GM21390 (cell line): ENCODE measurements at regions not wholly inside any gene's neighbourhood (a gene's known extent, or its start where the extent isn't known, plus 50 kb on each side); places are given as distances from the start of the nearest gene placed in this dataset.
"Not testable (repeated sequence)": the region's sequence is repeated elsewhere in the genome, so short reads cannot be mapped to it uniquely, and the experiment has no call there.

Source experiments
- ATAC-seq: cut with Tn5 transposase; IDR thresholded peaks from one replicate; pipeline ENCODE4 v1.9.1; 2021; ENCODE audit not compliant: unreplicated experiment

DNA sequence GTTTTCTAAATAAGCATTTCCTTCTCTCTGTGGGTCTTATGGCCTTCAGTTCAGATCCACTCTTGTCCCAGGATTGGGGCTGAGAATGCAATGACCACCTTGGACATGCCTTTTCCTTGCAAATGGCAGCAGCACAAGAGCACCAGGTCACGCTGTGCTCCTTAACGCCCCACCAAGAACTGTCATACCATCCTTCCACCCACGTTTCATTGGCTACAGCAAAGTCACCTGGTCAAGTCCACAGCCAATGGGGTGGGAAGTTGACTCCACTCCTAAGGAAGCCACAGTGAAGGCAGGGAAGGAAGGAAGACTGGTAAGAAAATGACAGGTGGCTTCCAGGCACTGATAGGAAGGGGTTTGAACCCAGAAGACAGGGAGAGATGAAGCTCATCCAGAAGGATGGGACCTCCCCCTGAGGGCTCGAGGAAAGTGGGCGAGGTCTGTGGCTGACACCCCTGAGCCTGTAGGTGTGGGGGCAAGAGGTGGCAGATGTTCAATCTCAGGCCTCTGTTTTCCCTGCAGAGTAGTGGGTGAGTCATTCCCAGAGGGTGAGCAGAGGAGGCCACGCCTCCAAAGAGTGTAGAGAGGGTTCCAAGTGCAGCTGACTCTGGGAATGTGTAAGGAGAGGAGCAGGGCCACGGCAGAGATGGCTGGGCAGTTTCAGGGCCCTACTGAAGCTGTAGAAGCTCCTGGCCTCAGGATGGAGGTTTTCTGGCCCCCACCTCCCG is 113.5 kb upstream of the VRK1 start:
- ATAC-seq, result no peak

DNA sequence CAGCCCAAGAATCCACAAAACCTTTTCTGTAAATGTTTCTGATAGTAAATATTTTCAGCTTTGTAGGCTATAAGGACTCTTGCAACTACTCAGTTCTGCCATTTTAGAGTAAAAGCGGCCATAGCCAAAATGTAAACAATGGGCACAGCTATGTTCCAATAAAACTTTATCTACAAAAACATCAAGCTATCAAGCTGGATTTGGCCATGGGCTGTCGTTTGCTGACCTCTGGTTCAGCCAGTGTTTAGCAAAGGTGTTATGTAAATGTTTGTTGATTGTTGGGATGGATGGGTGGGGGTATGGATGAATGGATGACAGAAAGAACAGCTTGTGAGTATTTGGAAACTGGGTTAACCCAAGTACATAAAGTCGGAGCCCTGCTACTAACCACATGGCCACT is 111.1 kb upstream of the VRK1 start:
- ATAC-seq, result no peak

DNA sequence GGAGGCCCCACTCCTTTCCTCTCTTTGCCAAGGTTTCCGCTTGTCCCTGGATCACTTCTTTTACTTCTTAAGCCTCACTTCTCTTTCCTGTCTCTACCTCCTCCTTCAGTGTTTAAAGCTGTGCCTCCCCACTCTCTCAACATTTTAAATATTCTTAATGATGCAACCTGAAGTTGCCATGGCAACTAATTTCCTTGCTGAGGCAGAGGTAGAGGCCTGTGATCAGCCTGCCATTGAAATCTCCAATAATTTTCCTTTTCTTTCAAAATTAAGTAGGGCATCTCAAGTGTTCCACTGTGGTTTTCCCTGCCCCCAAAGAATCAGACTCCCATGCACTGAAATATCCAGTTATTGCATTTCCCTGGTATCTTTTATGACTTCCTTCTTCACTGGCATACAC is 108.6 kb upstream of the VRK1 start:
- ATAC-seq, result no peak

DNA sequence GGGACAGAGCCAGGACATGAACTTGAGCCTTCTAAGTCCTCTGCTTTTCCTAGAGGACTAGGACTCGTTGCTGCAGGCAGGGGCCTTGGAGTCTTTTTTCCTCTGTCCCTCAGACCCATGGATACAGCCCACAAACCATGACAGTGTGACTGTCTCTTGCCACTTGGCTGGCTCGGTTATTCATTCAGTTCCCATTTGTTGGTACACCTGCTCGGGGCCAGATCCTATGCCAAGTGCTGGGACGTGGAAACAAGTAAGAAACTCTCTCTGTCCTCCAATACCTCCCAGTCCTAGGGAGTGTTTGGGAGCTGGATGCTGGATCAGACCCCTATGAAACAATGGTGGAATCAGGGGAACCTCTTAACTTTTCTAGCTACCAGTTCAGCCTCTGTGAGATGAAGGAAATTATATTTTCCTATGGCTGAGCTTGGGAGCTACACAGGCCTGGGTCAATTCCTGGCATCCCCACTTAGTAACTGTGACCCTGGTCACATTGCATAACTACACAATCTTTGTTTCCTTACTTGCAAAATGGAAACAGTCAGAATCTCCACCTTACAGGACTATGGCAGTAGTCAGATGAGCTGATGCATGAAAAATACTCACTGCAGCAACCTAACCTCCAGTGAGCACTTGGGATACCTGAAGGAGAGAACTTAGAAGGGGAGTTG is 106.3 kb upstream of the VRK1 start:
- ATAC-seq, result no peak

DNA sequence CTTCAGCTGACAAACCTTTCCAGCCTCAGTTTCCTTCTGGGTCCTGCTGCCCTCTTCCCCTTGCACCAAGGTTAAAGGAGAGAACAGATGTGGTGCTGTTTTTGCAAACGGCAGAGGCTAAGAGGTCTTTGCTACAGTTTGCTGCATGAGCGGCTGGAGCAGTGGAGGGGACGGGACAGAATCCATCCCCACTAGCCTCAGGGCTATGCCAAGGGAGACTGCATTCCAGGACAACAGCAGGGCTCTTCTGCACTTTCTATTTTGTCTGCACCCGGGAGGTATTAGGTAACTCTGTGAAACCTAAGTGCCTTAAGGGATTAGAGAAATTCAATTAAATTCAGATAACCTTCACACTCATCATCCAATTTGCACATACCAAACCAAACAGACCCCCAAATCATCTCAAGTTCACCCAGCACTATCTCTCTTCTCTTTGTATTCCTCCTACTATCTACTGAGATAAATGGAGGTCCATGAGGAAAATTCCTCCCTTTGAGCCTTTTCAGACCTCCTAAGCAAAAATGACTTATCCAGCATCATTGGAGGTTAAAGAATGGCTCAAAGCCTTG is 103.8 kb upstream of the VRK1 start:
- ATAC-seq, result no peak

DNA sequence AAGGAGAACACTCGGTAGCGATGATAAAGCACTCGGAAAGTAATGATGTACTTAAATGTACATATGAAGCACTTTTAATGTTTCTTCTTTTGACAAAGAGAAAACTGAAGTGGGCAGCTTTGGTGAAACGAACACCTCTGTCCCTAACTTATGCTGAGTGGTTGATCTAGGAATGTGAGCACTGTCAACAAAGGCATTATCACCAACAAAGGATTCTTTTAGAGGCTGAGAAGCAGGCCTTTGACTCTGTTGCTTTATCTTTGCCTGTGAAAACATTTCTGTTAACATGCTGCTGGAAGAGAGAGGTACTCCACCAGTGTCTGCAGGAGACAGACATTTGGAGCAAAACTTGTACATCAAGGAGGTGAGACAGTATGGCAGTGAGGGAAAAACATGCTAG is 103.2 kb upstream of the VRK1 start:
- ATAC-seq, result no peak

DNA sequence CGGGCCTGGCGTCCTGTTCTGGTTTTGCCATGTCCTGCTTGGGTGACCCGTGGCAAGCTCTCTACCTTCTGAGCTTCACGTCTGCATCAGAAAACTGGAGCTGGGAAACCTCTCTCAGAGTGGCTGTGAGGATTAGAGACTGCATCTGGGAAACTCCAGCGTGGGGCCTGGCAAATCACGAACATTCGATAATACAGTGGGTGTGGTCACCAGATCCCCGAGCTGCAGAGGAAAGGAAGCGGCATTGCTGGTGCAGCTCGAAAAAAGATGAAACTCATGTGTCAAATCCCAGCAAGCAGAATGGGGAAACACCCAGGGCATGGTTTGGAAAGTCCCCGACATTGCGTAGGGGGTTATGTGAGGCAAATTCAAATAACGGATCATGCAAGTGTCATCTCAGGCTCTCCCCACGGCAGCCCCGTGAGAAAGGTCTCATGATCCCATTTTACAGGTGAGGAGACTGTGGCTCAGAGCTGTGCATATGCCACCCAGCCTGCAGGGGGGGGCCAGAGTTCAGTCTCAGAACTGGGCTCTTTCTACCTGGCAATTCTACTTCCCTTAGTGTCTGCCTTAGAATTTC is 98.1 kb upstream of the VRK1 start:
- ATAC-seq, result peak; percentile 60

DNA sequence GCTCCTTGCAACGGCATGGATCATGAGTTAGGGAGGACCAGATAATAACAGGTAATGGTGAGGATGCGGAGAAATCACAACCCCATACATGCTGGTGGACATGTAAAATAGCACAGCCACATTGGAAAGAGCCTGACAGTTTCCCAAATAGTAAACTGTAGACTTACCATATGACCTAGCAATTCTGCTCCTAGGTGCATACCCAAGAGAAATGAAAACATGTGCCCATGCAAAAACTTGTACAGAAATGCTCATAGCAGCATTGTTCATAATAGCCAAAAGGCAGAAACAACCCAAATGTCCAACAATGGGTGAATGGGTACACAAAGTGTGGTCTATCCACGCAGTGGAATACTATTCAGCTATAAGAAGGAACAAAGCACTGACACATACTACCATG is 97.5 kb upstream of the VRK1 start:
- ATAC-seq, result no peak

DNA sequence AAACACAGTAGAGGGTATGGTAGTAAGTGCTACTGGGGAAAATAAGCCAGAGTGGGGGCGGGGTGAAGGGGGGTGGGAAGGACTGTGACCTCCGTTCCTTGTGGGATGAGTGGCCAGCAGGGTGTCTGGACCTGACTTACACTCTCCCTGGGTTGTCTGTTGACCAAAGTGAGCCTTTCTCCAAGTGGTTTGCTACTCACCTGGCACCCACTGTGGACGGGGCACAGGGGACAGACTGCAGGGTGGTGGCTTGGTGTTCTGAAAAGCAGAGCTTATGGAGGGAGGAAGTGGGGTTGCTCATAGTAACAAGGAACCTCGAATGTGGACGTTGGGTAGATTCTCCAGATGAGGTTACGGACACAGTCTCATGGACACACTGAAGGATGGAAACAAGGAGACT is 94.4 kb upstream of the VRK1 start:
- ATAC-seq, result no peak

DNA sequence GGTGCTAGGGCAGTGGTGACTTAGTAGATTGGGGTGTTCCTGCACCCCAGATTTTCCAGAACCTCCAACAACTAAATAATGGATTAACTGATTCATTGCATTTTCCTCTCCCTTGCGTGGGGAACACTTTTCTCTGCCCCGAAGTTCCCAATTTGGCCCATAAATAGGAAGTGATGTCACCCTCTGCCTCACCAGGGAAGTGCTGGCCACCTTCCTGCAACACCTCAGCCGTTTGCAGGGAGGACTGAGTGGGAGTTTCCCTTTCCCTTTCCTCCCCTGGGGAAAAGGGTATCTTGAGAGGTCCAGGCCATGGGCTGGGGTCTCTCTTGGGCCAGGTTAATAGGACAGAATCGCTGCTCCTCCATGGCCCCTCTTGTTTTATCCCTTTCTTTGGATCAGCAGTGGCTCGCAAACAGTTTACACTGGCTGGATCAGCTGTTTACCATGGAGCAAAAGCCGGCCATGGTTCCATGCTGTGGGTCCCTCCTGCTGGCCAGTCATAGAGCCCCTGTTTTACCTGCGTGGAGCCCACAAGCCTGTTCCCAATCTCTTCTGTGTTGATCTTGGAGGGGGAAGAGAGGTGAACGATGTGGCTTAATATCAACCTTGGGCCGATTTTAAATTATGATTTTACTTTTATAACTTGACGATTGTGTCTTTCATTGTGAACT is 91.6 kb upstream of the VRK1 start:
- ATAC-seq, result no peak

DNA sequence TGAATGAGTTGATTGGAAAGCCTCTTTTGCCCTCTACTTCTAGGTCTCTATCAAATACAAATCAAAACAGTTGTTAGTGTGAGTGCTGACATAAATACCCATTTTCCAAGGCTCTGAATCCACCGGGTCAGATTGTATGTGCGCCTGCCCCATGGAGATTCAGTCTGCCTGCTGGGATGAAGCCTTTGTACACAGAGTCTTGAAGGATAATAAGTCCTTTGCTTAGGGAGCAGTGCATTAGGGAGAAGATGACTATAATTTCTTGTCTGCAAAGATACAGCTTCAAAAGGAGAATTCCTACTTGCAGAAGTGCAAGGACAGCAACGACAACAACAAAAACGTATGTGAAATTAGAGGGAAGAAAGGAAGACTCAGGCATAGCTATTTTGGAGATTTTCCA is 90.3 kb upstream of the VRK1 start:
- ATAC-seq, result no peak

DNA sequence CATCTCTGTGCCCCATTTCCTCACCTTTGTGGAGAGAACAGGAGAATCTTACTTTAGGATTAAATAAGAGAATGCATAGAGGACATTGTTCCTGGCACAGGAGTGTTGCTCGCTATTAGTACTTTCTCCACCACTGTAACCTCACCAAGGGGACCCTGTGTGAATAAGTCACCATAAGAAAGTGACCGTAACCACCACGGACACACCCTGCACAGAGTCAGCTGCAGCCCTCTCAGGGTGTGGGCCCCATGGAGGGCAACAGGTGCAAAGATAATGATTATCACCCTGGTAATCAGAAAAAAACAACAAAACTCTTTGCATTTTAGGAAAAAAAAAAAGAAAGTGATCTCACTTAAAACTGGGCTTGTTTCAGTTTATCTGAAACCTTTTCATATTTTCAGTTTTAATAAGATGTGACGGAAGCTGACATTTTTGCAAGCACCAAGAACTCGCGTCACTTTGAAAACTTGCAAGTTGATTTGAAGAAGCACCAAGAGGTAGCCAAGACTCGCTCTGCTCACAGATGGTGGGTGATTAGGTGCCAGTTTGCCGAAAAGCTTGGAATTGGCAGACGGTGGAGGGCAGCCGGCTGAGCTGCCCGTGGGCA is 87.0 kb upstream of the VRK1 start:
- no peak for ATAC-seq

DNA sequence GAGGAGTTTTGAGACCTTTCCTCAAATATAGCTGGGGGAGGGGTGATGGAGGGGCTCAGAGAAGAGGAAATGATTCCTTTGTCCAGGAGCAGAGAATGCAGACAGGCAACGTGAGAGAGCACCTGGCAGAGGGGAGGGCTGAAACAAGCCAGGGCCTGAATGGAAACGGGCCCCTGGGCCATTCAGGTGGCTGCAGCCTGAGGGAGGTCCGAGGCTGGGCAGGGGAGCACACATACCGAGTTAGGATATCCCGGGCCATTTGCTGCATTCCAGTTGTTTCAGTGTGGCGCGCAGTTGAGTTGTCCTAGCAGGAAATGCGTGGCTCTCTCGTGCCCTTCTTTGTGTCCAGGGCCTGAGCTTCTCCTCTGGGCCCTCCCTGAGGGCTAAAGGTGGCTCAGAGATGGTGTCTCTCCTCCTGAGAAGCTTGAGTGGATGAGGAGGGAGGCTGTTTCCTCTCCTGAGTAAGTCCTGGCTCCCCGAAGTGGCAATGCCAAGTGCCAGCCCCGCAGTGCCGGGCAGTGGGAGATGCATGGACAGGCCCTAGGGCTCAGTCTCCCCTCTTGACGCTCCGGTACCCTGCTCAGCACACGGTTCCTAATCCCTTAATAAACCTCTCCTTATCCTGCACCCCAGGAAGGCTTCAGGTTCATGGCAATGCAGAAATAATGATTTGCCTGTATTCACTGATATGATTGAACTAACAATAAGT is 85.5 kb upstream of the VRK1 start:
- ATAC-seq, result no peak

DNA sequence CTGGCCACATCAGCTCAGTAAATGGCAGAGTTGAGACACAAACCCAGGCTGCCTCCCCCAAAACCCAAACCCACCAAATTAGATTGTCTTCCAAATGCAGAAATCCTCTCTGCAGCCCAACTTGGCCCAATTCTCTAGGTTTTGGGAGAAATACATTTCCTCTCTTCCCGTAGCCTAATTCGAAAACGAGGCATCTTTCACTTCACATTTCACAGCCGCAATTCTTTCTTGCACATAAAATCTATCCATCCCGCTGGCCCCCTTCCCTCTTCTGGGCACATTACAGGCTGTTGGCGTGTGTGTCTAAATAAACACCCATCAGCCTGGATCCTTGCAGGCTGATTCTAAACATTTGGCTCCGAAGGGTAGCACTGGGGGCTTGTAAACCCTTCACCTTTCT is 83.8 kb upstream of the VRK1 start:
- ATAC-seq, result no peak

DNA sequence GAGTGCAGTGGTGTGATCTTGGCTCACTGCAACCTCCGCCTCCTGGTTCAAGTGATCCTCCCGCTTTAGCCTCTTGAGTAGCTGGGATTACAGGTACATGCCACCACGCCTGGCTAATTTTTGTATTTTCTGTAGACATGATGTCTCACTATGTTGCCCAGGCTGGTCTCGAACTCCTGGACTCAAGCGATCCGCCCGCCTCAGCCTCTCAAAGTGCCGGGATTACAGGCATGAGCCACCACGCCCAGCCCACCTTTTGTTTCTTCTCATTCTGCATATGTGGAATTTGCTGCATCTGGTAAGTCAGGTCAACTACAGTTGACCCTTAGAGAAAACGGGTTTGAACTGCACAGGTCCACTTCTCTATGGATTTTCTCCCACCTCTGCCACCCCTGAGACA is 82.6 kb upstream of the VRK1 start:
- ATAC-seq, result not testable (repeated sequence)

DNA sequence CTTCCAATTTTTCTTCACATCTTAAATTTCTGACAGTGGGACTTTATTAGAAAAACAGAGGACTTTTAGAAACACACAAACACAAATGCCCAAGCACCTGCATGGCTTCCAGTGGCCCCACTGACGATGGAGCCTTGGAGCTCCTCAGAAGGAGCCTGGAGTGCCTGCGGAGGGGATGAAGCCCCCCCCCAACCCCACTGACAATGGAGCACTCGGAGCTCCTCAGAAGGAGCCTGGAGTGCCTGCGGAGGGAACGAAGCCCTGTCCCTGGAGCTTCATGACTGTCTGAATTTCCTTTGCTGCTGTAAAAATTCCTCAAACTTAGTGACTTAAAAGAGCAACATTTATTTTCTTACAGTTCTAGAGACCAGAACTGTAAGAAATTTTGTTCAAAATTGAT is 80.1 kb upstream of the VRK1 start:
- ATAC-seq, result no peak

DNA sequence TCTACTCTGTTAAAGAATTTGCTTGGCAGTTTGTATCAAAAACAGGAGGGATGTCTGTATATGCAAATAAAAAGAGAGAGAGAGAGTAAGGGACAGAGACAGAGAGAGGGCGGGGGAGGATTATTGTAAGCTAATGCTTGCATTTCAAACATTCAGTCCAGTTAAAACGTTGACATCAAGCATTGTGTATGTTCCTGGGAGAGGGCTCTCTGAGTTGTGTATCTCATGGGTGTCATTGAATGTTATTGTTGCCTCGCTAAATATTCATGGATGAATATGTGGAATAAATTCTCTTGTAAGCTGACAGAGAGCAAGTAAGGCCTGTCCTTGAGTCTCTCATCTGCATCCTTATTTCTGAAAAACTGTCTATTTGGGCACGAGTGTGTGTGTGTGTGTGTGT is 78.8 kb upstream of the VRK1 start:
- no peak for ATAC-seq

DNA sequence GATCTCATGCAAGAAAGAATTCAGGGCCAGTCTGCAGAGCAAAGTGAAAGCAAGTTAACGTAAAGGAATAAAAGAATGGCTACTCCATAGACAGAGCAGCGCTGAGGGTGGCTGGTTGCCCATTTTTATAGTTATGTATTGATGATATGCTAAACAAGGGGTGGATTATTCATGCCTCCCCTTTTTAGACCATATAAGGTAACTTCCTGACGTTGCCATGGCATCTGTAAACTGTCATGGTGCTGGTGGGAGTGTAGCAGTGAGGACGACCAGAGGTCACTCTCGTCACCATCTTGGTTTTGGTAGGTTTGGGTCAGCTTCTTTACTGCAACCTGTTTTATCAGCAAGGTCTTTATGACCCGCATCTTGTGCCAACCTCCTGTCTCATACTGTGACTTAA is 76.5 kb upstream of the VRK1 start:
- not testable (repeated sequence) for ATAC-seq

DNA sequence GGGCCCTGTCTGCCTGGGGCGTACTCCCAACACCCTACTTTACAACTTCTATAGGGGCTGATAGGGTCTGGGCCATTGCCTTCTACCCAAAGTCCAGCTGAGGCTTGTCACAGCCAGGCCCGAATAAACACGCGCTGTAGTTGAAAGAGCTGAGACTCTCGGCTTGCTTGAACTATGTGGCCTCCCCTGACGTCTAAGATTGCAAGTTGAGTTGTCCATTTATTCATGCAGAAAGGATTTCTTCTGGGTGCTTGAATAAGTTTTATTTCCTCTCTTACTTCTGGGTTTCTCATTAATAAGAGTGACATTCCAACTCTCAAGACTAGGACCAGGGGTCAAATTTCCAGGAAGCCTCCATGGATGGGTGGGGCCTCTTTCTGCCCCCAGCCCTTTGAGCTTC is 74.4 kb upstream of the VRK1 start:
- ATAC-seq, result no peak

DNA sequence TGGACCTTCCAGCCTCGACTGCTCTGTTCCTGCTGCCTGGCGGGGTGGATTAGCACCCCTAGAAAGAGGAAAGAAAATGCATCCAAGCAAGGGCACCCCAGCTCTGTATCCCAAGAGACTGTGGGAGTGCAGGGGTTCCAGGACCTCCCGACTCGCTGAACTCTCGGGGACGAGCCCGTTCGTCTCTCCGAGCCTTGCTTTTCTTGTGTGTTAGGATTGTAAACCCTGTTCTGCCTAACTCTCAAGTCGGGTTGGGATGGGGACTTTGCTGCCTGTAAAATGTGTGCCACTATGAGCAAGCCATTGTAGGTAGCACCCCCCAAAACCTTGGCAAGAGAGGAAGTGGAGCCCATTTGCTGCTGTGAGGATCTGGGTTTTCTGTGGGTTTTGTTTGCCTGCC is 73.2 kb upstream of the VRK1 start:
- no peak for ATAC-seq

DNA sequence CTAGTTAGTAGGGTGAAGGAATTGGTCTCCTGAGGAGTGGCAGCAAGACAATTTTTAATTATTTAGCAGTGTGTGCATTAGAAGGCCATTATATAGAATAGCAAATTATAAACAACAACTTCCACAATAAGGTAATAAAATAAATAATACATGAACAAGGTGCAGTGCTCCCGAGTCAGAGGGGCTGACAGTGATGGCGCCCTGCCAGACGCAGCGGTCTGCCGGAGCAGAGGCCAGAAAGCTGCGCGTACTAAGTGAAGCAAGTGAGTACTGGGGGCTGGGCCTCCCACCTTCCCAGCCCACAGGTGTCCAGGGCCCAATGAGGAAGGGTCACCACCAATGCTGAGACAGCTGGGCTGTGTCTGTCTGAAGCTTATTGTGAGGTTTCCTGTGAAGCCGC is 72.0 kb upstream of the VRK1 start:
- ATAC-seq, result no peak
